ENCODE measurements at regions not wholly inside any gene's neighbourhood (a gene's known extent, or its start where the extent isn't known, plus 50 kb on each side); places are given as distances from the start of the nearest gene placed in this dataset.

- TF ChIP-seq CTCF (IDR thresholded peaks at IDR 0.05; ENCODE audit: poor library complexity) = no peak
- no peak for TF ChIP-seq EZH2phosphoT487 (IDR thresholded peaks at IDR 0.05; ENCODE audit: low read depth, severe bottlenecking, unreplicated experiment)
- no peak for TF ChIP-seq EZH2 (IDR thresholded peaks at IDR 0.05; ENCODE audit: borderline replicate concordance)
Observed at GRCh38 chr15:72912996-72913395, 129.4 kb upstream of the ADPGK start.

Measured in hepatocyte (in vitro differentiated cells).